Panc1 (cell line): ENCODE measurements at regions not wholly inside any gene's neighbourhood (a gene's known extent, or its start where the extent isn't known, plus 50 kb on each side); places are given as distances from the start of the nearest gene placed in this dataset.

Source experiments
- ATAC-seq: fragments of 200-7000 bp; cut with Tn5 transposase; 2 replicates; pipeline ENCODE4 v1.9.1; 2020; ENCODE audit warnings: mild to moderate bottlenecking, moderate library complexity
- BruUV-seq: library from RNA; stranded (reverse); fragments of 400-500 nt; replicated peaks from 2 replicates; lab custom pipeline; 2021; lab: Mats Ljungman, UMichigan
- CTCF ChIA-PET: fragments of 300-600 bp; sonication (Branson Sonifier 250); formaldehyde crosslinking; loops from one replicate; lab custom pipeline; 2022; ENCODE audit warnings: antibody characterized with exemption; lab: Charles Lee
- POLR2A ChIA-PET: fragments of 300-600 bp; sonication (Branson Sonifier 250); formaldehyde crosslinking; loops from one replicate; lab custom pipeline; 2022; ENCODE audit warnings: antibody characterized with exemption; lab: Charles Lee
- DNase-seq: peaks from one replicate; pipeline ENCODE4 v3.0.0-alpha.2; 2010; ENCODE audit warnings: low read depth, low spot score
- H3K27ac ChIP-seq: 2 replicates; pipeline ENCODE4 v1.5.1; 2011; ENCODE audit warnings: mild to moderate bottlenecking, low read length, inconsistent platforms
- H3K27me3 ChIP-seq: fragments of 200-500 bp; sonication (Bioruptor generic); 2 replicates; pipeline ENCODE4 v1.6.0; 2014; ENCODE audit warnings: low read length, inconsistent platforms; ENCODE audit not compliant: control insufficient read depth, insufficient read depth
- H3K36me3 ChIP-seq: fragments of 200-500 bp; sonication (Bioruptor generic); 2 replicates; pipeline ENCODE4 v1.5.1; 2014; ENCODE audit warnings: inconsistent platforms, mild to moderate bottlenecking, low read length, moderate library complexity; ENCODE audit not compliant: control insufficient read depth, insufficient read depth
- H3K4me1 ChIP-seq: 2 replicates; pipeline ENCODE4 v1.5.1; 2011; ENCODE audit warnings: inconsistent platforms, mild to moderate bottlenecking, low read length, moderate library complexity; ENCODE audit not compliant: control insufficient read depth, insufficient read depth
- H3K4me3 ChIP-seq, 2 experiments: 2 replicates each; pipeline ENCODE4 v1.5.1; 2011 to 2012; ENCODE audit warnings: low read depth in 2 of 2, low read length in 2 of 2, mild to moderate bottlenecking in 2 of 2, inconsistent platforms in 1 of 2, moderate library complexity in 1 of 2
- H3K9me3 ChIP-seq: fragments of 200-500 bp; sonication (Bioruptor generic); 2 replicates; pipeline ENCODE4 v1.5.1; 2014; ENCODE audit warnings: low read depth, mild to moderate bottlenecking, inconsistent platforms, low read length, moderate library complexity; ENCODE audit not compliant: control insufficient read depth, insufficient read depth
- CTCF ChIP-seq: fragments of 450-650 bp; IDR thresholded peaks from 2 replicates; pipeline ENCODE4 v1.5.1; 2017; ENCODE audit warnings: mild to moderate bottlenecking
- POLR2AphosphoS5 ChIP-seq: IDR thresholded peaks from 2 replicates; pipeline ENCODE4 v1.6.1; 2012; ENCODE audit warnings: mild to moderate bottlenecking, low read depth, low read length, moderate library complexity
- REST ChIP-seq, 2 experiments: IDR thresholded peaks; 2 replicates each; pipeline ENCODE4 v1.6.1; 2011 to 2012; ENCODE audit warnings: low read depth in 2 of 2, control low read depth in 1 of 2, low read length in 1 of 2, mild to moderate bottlenecking in 1 of 2, moderate library complexity in 1 of 2; ENCODE audit not compliant: insufficient read depth in 1 of 2
- SIN3A ChIP-seq: IDR thresholded peaks from 2 replicates; pipeline ENCODE4 v1.6.1; 2012; ENCODE audit warnings: low read depth, mild to moderate bottlenecking, low read length, moderate library complexity, borderline replicate concordance; ENCODE audit not compliant: insufficient read depth
- TCF7L2 ChIP-seq: IDR thresholded peaks from 2 replicates; pipeline ENCODE4 v1.6.1; 2011; ENCODE audit warnings: mild to moderate bottlenecking, low read depth, low read length, inconsistent platforms
- in situ Hi-C: cut with HindIII; loops from 2 replicates; pipeline ENCODE4 v1.10.0; 2016; ENCODE audit warnings: low sequenced_read_pairs, low pct_unique_long_range_greater_than_20kb
- intact Hi-C: fragments of 100-400 bp; cut with micrococcal nuclease; formaldehyde crosslinking; loops from one replicate; pipeline ENCODE4 v1.10.0; 2022; ENCODE audit not compliant: unreplicated experiment

- Histone ChIP-seq H3K27me3 (no peaks in the 10 kb centered on the region), H3K9me3 (no peaks in the 10 kb centered on the region), H3K27ac (no peak overlapping the region), H3K4me1 (no peaks in the 10 kb centered on the region), H3K36me3 (no peaks in the 10 kb centered on the region), H3K4me3 (no peak overlapping the region)
- in situ Hi-C loops = no loop called here
- DNase-seq (no peak), ATAC-seq (no peak)
- ChIA-PET CTCF (no interaction called here), POLR2A (no interaction called here)
- no TSS peak for BruUV-seq
- TF ChIP-seq TCF7L2 = no peak
- no peak for TF ChIP-seq CTCF
- no peak for TF ChIP-seq POLR2AphosphoS5
- no peak for TF ChIP-seq SIN3A
- TF ChIP-seq REST (IDR thresholded peaks at IDR 0.05; ENCODE audit: insufficient read depth in 1 of 2, low read depth in 2 of 2, low read length in 1 of 2) = no peak
- intact Hi-C loops = no loop called here
These were observed 1104.1 kb upstream of the TMEM132C start for GRCh38 chr12:127162902-127163301.

GRCh38 chr12:127165567-127166392, 1101.2 kb upstream of the TMEM132C start:
- Histone ChIP-seq H3K9me3 (no peaks in the 10 kb centered on the region), H3K4me1 (no peaks in the 10 kb centered on the region), H3K27me3 (no peaks in the 10 kb centered on the region), H3K36me3 (no peaks in the 10 kb centered on the region), H3K27ac (no peak overlapping the region), H3K4me3 (no peak overlapping the region)
- BruUV-seq = no TSS peak
- ChIA-PET CTCF (no interaction called here), POLR2A (no interaction called here)
- no peak for TF ChIP-seq POLR2AphosphoS5
- TF ChIP-seq SIN3A = no peak
- no peak for TF ChIP-seq REST (IDR thresholded peaks at IDR 0.05; ENCODE audit: insufficient read depth in 1 of 2, low read depth in 2 of 2, low read length in 1 of 2)
- no peak for TF ChIP-seq TCF7L2
- TF ChIP-seq CTCF = no peak
- in situ Hi-C loops = no loop called here
- intact Hi-C loops = no loop called here
- DNase-seq = no peak
- no peak for ATAC-seq
